Urinary bladder (tissue), 3 donors: ENCODE measurements at regions not wholly inside any gene's neighbourhood (a gene's known extent, or its start where the extent isn't known, plus 50 kb on each side); places are given as distances from the start of the nearest gene placed in this dataset.

Experiments used
- DNase-seq: peaks from one replicate; pipeline ENCODE4 v3.0.0-alpha.2; 2015; ENCODE audit errors: extremely low spot score
- H3K27ac ChIP-seq: one replicate; pipeline ENCODE4 v1.5.1; 2013; ENCODE audit warnings: low read depth, mild to moderate bottlenecking, moderate library complexity
- H3K36me3 ChIP-seq: one replicate; pipeline ENCODE4 v1.6.1; 2013; ENCODE audit warnings: mild to moderate bottlenecking, moderate library complexity; ENCODE audit not compliant: insufficient read depth
- H3K4me1 ChIP-seq: one replicate; pipeline ENCODE4 v1.6.1; 2013; ENCODE audit warnings: mild to moderate bottlenecking, moderate library complexity; ENCODE audit not compliant: insufficient read depth
- H3K4me3 ChIP-seq: one replicate; pipeline ENCODE4 v1.5.1; 2013; ENCODE audit warnings: low read depth, low read length
- WGBS: extraction: QIAGEN DNeasy Blood & Tissue Kit; methylation state at CpG from one replicate; pipeline ENCODE4 v1.1.7; 2013; 5-methylcytosine and 5-hydroxymethylcytosine counted together
- donor health status: healthy with polysubstance abuse.
- donor health status: healthy.

- no peak overlapping the region for H3K4me3 ChIP-seq
Observed at GRCh38 chr5:62002436-62002835, 303.6 kb upstream of the KIF2A start.

GRCh38 chr5:62005551-62005950, 300.5 kb upstream of the KIF2A start:
- WGBS = 96% methylated on average over 2 of the region's 2 CpGs
- Histone ChIP-seq H3K4me1 (no peaks in the 10 kb centered on the region), H3K4me3 (no peak overlapping the region), H3K27ac (no peak overlapping the region), H3K36me3 (no peaks in the 10 kb centered on the region)
- DNase-seq = no peak

More at GRCh38 chr5:62002436-62002835, 303.6 kb upstream of the KIF2A start:
- WGBS = 69% methylated on average over 2 of the region's 2 CpGs
- Histone ChIP-seq H3K36me3 (no peaks in the 10 kb centered on the region), H3K4me1 (no peaks in the 10 kb centered on the region), H3K27ac (no peak overlapping the region)
- DNase-seq = no peak

DNA sequence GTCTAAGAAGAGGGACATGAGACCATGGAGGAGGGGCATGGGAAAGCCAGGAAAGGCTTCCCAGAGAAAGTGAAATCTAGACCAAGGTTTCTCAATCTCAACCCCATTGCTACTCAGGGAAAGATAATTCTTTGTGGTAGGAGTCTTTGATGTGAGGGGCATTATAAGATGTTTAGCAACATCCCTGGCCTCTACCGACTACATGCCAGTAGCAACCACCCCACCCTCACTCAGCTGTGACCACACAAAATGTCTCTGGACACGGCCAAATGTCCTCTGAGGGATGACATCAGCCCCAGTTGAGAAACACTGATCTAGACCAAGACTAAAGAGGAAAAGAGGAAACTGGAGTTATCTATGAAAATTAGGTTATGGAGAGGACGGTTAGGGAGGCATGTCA, 298.5 kb upstream of the KIF2A start:
- DNase-seq = no peak
- H3K4me3 ChIP-seq = no peak overlapping the region
- H3K27ac ChIP-seq = no peak overlapping the region
- H3K36me3 ChIP-seq = no peaks in the 10 kb centered on the region
- no peaks in the 10 kb centered on the region for H3K4me1 ChIP-seq
- 70% methylated on average over 3 of the region's 3 CpGs for WGBS

DNA sequence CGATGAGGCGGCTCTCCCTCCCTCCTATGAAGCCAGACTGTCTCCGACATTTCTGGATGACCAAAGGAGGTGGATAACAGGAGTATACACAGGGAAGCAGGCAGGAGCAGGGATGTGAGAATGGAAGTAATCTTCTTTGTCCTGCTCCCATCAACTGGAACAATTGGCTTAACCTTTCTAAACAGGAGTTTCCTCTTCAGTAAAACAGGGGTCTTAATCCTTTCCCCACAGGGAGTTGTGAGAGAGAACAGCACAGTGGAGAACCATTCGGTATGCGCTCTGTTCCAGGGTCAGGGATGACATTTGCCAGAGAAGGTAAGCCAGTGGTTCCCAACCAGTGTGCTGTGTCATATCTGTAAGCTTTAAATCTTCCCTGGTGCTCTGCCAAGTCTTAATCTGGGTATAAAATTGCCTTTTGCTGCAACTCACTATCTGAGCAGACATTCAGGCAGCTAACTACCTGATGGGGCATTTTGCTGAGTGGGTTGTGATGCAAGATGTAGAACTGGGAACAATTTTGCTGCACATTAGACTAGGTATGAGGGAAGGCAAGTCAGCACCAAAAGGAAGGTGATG, 294.8 kb upstream of the KIF2A start:
- Histone ChIP-seq H3K4me3 (no peak overlapping the region), H3K27ac (no peak overlapping the region), H3K4me1 (no peaks in the 10 kb centered on the region), H3K36me3 (no peaks in the 10 kb centered on the region)
- no peak for DNase-seq
- whole genome bisulfite sequencing = 33% methylated on average over 5 of the region's 5 CpGs

DNA sequence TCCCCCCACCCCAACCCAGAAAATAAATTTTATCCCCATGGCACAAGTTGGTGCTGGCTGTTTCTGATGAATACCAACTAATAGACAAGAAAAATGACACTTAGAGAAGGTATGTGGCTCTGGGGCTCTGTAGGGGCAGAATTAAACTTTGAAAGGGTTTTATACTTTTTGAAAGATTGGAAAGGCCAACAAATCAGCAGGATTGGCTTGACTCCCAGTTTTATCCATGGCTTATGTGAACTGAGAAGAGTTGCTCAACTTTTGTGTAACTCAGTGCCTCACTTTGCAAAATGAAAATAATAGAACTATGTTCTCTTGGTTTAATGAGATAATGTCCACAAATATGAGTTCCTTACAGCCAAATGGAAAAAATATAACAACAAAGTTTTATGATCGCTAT, 288.9 kb upstream of the KIF2A start:
- Histone ChIP-seq H3K27ac (no peak overlapping the region), H3K36me3 (no peaks in the 10 kb centered on the region), H3K4me1 (no peaks in the 10 kb centered on the region), H3K4me3 (no peak overlapping the region)
- no peak for DNase-seq
- 55% methylated on average over 1 of the region's 1 CpG for whole genome bisulfite sequencing

- Histone ChIP-seq H3K36me3 (no peaks in the 10 kb centered on the region), H3K4me3 (no peak overlapping the region), H3K4me1 (no peaks in the 10 kb centered on the region), H3K27ac (no peak overlapping the region)
- DNase-seq = no peak
- 84% methylated on average over 2 of the region's 2 CpGs for WGBS
Observed at GRCh38 chr5:62029303-62029702, 276.7 kb upstream of the KIF2A start.

GRCh38 chr5:62030326-62030725, 275.7 kb upstream of the KIF2A start:
- H3K27ac ChIP-seq = no peak overlapping the region
- H3K36me3 ChIP-seq = no peaks in the 10 kb centered on the region
- no peaks in the 10 kb centered on the region for H3K4me1 ChIP-seq
- no peak for DNase-seq
- no peak overlapping the region for H3K4me3 ChIP-seq
- WGBS = 67% methylated on average over 2 of the region's 2 CpGs

GRCh38 chr5:62038024-62038423, 268.0 kb upstream of the KIF2A start:
- WGBS = 40% methylated on average over 1 of the region's 1 CpG
- no peak overlapping the region for H3K4me3 ChIP-seq
- H3K27ac ChIP-seq = no peak overlapping the region
- no peaks in the 10 kb centered on the region for H3K4me1 ChIP-seq
- DNase-seq = no peak
- no peaks in the 10 kb centered on the region for H3K36me3 ChIP-seq

- DNase-seq = no peak
- no peaks in the 10 kb centered on the region for H3K36me3 ChIP-seq
- no peak overlapping the region for H3K4me3 ChIP-seq
- no peaks in the 10 kb centered on the region for H3K4me1 ChIP-seq
- H3K27ac ChIP-seq = no peak overlapping the region
- 33% methylated on average over 5 of the region's 5 CpGs for whole genome bisulfite sequencing
Observed at GRCh38 chr5:62041156-62041756, 264.8 kb upstream of the KIF2A start.

DNA sequence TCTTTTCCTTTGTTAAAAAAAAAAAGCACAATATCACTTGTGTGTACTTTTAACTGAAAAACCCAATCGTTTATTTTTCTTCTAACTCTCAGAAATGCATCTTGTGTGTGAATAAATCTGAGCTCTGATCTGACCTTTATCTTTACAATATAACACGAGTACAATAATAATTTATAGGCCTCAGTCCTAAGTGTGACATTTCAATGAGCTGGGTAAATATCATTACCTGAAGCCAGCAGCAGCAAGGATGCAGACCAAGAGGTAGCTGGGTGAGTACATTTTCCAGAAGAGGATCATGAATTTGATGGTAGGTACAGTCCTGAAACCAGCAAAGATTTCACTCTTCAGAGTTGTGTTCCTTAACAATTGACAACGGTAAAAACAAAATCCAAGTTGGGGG, 264.0 kb upstream of the KIF2A start:
- Histone ChIP-seq H3K4me1 (no peaks in the 10 kb centered on the region), H3K36me3 (no peaks in the 10 kb centered on the region), H3K4me3 (no peak overlapping the region), H3K27ac (no peak overlapping the region)
- no peak for DNase-seq
- WGBS = 37% methylated on average over 3 of the region's 3 CpGs

DNA sequence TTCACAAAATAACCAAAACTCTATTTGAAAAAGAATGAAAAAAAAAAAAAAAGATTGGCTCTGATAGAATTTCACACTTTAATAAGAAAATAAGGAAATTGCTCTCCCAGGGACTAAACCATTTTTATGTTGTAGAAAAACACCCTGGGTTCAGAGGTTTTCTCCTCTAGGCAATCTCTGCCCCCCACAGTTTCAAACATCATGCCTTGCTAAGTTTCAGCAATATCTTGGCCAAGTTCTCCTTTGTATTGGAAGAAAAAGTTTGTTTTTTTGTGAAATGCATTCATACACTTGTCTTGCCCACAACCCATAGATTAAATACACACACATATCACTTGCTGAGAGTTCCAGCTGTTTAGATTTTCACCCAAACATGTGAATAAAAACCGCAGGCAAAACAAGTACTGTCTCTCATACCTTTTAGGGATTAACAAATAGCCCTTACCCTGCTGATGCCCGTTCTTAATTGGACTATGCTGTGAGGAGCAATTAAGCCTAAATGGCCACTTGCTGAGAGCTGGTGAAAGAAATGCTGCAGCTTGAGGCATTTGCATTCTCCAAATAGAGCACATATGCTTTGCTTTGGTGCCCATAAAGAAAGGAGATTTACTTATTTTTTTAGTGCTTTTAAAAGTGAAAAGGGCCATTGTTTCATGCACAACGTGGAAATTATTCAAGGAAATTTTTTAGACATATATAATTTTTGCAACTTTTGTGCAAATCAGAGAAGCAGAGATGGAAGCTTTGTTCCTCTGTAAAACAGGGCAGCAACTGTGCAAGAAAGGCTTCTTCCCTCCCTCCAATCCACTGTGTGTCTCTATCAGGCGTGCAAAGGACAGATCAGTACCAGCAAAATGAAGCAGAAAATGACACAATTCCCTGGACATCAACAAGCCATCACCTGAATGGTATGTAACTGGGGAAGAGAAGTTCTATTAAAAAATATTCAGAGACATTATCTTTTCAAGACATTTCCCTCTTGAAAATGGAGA, 262.4 kb upstream of the KIF2A start:
- Histone ChIP-seq H3K27ac (no peak overlapping the region), H3K4me1 (no peaks in the 10 kb centered on the region), H3K36me3 (no peaks in the 10 kb centered on the region), H3K4me3 (no peak overlapping the region)
- DNase-seq = no peak
- 20% methylated on average over 4 of the region's 4 CpGs for WGBS

DNA sequence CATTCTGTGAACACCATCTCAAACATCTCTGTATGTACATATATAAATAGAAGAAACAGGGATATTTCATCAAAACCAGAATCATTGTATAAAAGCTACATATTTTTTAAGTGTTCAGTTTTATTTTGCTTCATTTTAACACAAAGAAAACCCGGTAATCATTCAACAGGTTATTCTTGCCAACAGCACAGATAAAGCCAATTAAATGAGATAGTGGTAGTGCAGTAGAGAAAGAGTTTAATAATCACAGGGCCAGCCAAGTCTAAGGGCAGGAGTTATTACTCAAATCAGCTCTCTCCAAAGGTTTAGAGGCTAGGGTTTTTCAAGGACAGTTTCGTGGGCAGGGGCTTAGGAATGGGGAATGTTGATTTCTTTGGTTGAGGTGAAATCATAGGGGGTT, 261.0 kb upstream of the KIF2A start:
- H3K27ac ChIP-seq = no peak overlapping the region
- 75% methylated on average over 2 of the region's 2 CpGs for WGBS
- H3K4me1 ChIP-seq = no peaks in the 10 kb centered on the region
- H3K4me3 ChIP-seq = no peak overlapping the region
- H3K36me3 ChIP-seq = no peaks in the 10 kb centered on the region
- DNase-seq = no peak

DNA sequence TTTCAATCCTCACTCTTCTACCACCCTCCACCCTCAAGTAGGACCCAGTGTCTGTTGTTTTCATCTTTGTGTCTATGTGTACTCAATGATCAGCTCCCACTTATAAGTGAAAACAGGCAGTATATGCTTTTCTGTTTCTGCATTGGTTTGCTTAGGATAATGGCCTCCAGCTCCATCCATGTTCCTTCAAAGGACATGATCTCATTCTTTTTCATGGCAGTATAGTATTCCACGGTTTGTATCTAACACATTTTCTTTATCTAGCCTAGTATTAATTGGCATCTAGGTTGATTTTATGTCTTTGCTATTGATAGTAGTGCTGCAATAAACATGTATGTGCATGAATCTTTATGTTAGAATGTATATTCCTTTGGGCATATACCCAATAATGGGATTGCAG, 259.8 kb upstream of the KIF2A start:
- no peak overlapping the region for H3K4me3 ChIP-seq
- no peaks in the 10 kb centered on the region for H3K4me1 ChIP-seq
- WGBS = 84% methylated on average over 1 of the region's 1 CpG
- DNase-seq = no peak
- H3K36me3 ChIP-seq = no peaks in the 10 kb centered on the region
- no peak overlapping the region for H3K27ac ChIP-seq

DNA sequence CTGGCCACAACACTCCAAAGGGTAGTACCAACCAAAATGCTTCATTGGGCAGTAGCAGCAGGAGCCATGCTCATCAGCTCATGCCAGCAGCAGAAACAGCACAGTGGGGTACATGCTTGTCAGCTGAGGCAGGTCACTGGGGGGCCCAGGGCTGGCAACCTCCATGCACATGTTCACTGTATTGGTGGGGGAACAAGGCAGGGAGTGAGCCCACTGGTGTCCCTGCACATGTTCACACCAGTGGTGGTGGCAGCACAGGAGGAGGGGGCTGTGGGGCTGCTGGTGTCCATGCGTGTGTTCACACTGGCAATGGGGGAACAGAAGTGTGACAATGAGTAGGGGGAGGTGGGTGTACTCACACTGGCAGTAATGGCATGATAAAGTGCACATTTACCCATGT, 254.3 kb upstream of the KIF2A start:
- 94% methylated on average over 1 of the region's 1 CpG for WGBS
- no peaks in the 10 kb centered on the region for H3K36me3 ChIP-seq
- no peak for DNase-seq
- H3K27ac ChIP-seq = no peak overlapping the region
- no peaks in the 10 kb centered on the region for H3K4me1 ChIP-seq
- H3K4me3 ChIP-seq = no peak overlapping the region
